Mammary epithelial cell (primary cell): ENCODE measurements at regions not wholly inside any gene's neighbourhood (a gene's known extent, or its start where the extent isn't known, plus 50 kb on each side); places are given as distances from the start of the nearest gene placed in this dataset.

ENCODE experiments used
- EZH2 ChIP-seq: IDR thresholded peaks from 2 replicates; pipeline ENCODE4 v1.6.1; 2012; ENCODE audit warnings: low read length, inconsistent platforms, borderline replicate concordance
- TF ChIP-seq, protein P1 (sequence below), 2 donors: IDR thresholded peaks in 1 of 2; conservative IDR thresholded peaks in 1 of 2; 2 replicates each; pipeline ENCODE4 v1.5.1; 2011 to 2012; ENCODE audit warnings: inconsistent platforms in 2 of 2, low read length in 2 of 2, mild to moderate bottlenecking in 2 of 2, control low read depth in 1 of 2, low read depth in 1 of 2; ENCODE audit not compliant: insufficient read depth in 1 of 2; ENCODE audit errors: extremely low read depth in 1 of 2

GRCh38 chr1:112316254-112316913, 79.6 kb upstream of the CTTNBP2NL start:
- TF ChIP-seq, protein P1, sequence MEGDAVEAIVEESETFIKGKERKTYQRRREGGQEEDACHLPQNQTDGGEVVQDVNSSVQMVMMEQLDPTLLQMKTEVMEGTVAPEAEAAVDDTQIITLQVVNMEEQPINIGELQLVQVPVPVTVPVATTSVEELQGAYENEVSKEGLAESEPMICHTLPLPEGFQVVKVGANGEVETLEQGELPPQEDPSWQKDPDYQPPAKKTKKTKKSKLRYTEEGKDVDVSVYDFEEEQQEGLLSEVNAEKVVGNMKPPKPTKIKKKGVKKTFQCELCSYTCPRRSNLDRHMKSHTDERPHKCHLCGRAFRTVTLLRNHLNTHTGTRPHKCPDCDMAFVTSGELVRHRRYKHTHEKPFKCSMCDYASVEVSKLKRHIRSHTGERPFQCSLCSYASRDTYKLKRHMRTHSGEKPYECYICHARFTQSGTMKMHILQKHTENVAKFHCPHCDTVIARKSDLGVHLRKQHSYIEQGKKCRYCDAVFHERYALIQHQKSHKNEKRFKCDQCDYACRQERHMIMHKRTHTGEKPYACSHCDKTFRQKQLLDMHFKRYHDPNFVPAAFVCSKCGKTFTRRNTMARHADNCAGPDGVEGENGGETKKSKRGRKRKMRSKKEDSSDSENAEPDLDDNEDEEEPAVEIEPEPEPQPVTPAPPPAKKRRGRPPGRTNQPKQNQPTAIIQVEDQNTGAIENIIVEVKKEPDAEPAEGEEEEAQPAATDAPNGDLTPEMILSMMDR (conservative IDR thresholded peaks at IDR 0.05 in 1 of 2, IDR thresholded peaks at IDR 0.05 in 1 of 2; ENCODE audit: extremely low read depth in 1 of 2, insufficient read depth in 1 of 2, low read depth in 1 of 2, low read length in 2 of 2), result no peak
- no peak for TF ChIP-seq EZH2
